Ishikawa (cell line): ENCODE measurements at regions not wholly inside any gene's neighbourhood (a gene's known extent, or its start where the extent isn't known, plus 50 kb on each side); places are given as distances from the start of the nearest gene placed in this dataset.

ENCODE experiments used
- CEBPB ChIP-seq: IDR thresholded peaks from 2 replicates; pipeline ENCODE4 v1.6.1; 2012
- CREB1 ChIP-seq: IDR thresholded peaks from 2 replicates; pipeline ENCODE4 v1.6.1; 2012; ENCODE audit warnings: low read depth
- EGR1 ChIP-seq: IDR thresholded peaks from 2 replicates; pipeline ENCODE4 v1.6.1; 2012
- EP300 ChIP-seq: IDR thresholded peaks from 2 replicates; pipeline ENCODE4 v1.6.1; 2012; ENCODE audit warnings: borderline replicate concordance
- FOXM1 ChIP-seq: IDR thresholded peaks from 2 replicates; pipeline ENCODE4 v1.6.1; 2012; ENCODE audit warnings: low read depth, borderline replicate concordance
- MAX ChIP-seq: IDR thresholded peaks from 2 replicates; pipeline ENCODE4 v1.6.1; 2012
- NFIC ChIP-seq: IDR thresholded peaks from 2 replicates; pipeline ENCODE4 v1.6.1; 2012
- RAD21 ChIP-seq: IDR thresholded peaks from 2 replicates; pipeline ENCODE4 v1.6.1; 2012; ENCODE audit warnings: low read depth
- TAF1 ChIP-seq: IDR thresholded peaks from 2 replicates; pipeline ENCODE4 v1.6.1; 2012; ENCODE audit warnings: low read depth, mild to moderate bottlenecking
- TCF12 ChIP-seq: IDR thresholded peaks from 2 replicates; pipeline ENCODE4 v1.6.1; 2012; ENCODE audit warnings: low read depth
- TEAD4 ChIP-seq: IDR thresholded peaks from 2 replicates; pipeline ENCODE4 v1.6.1; 2012
- USF1 ChIP-seq: IDR thresholded peaks from 2 replicates; pipeline ENCODE4 v1.6.1; 2012
- YY1 ChIP-seq: IDR thresholded peaks from 2 replicates; pipeline ENCODE4 v1.6.1; 2012; ENCODE audit warnings: low read depth
- ZBTB7A ChIP-seq: IDR thresholded peaks from 2 replicates; pipeline ENCODE4 v1.6.1; 2012; ENCODE audit warnings: low read depth
- TF ChIP-seq, protein P1 (sequence below): IDR thresholded peaks from 2 replicates; pipeline ENCODE4 v1.6.1; 2012; ENCODE audit warnings: low read depth, mild to moderate bottlenecking

DNA sequence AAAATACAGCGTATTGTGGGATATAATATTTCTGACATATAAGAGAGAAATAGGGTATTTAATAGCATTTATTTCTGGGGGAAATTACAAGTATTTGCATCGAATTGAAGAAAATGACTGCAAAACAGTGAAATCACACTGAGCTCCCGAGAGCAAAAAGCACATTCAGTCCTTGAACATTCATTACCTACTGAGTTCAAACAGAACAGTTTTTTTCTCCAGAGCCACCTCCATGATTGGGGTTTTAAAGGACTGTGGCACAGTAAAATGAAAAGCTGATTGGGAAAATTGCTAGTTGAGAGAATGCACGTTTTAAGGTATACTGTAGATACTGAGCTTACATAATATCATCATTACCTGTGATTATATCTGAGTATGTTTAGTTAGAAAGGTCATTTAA lies 58.0 kb upstream of the TRPC4 start:
- no peak for TF ChIP-seq TAF1
- TF ChIP-seq, protein P1, sequence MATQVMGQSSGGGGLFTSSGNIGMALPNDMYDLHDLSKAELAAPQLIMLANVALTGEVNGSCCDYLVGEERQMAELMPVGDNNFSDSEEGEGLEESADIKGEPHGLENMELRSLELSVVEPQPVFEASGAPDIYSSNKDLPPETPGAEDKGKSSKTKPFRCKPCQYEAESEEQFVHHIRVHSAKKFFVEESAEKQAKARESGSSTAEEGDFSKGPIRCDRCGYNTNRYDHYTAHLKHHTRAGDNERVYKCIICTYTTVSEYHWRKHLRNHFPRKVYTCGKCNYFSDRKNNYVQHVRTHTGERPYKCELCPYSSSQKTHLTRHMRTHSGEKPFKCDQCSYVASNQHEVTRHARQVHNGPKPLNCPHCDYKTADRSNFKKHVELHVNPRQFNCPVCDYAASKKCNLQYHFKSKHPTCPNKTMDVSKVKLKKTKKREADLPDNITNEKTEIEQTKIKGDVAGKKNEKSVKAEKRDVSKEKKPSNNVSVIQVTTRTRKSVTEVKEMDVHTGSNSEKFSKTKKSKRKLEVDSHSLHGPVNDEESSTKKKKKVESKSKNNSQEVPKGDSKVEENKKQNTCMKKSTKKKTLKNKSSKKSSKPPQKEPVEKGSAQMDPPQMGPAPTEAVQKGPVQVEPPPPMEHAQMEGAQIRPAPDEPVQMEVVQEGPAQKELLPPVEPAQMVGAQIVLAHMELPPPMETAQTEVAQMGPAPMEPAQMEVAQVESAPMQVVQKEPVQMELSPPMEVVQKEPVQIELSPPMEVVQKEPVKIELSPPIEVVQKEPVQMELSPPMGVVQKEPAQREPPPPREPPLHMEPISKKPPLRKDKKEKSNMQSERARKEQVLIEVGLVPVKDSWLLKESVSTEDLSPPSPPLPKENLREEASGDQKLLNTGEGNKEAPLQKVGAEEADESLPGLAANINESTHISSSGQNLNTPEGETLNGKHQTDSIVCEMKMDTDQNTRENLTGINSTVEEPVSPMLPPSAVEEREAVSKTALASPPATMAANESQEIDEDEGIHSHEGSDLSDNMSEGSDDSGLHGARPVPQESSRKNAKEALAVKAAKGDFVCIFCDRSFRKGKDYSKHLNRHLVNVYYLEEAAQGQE, result no peak
- TF ChIP-seq EGR1, result no peak
- TF ChIP-seq USF1, result no peak
- TF ChIP-seq EP300, result no peak
- no peak for TF ChIP-seq YY1
- no peak for TF ChIP-seq NFIC
- no peak for TF ChIP-seq ZBTB7A
- TF ChIP-seq MAX, result no peak
- TF ChIP-seq TCF12, result no peak

- no peak for TF ChIP-seq CEBPB
- no peak for TF ChIP-seq FOXM1
- TF ChIP-seq NFIC, result no peak
- TF ChIP-seq EGR1, result no peak
- TF ChIP-seq TEAD4, result no peak
- TF ChIP-seq ZBTB7A, result no peak
- no peak for TF ChIP-seq MAX
- no peak for TF ChIP-seq EP300
- TF ChIP-seq RAD21, result no peak
- no peak for TF ChIP-seq YY1
- no peak for TF ChIP-seq TCF12
- no peak for TF ChIP-seq CREB1
- TF ChIP-seq, protein P1, result no peak
- no peak for TF ChIP-seq TAF1
- no peak for TF ChIP-seq USF1
Observed at GRCh38 chr13:37925878-37926473, 56.4 kb upstream of the TRPC4 start.

DNA sequence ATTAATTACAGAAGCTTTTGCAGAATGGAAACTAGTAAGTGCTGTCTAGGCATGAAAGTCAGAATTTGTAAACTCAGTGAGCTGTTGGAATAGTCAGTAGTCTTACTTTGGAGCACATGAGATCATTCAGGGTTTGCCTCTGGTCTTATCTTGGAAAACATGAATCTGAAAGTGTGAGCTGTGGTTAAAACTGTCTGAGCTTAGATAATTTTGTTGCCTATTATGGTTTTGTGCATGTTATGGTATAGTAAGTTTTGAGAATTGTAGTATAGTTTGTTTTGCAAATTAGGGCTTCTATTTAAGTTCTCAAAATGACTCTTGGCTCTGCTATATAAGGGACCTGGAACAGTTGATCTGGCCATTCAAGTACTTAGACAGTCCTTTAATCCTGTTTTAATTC lies 53.7 kb upstream of the TRPC4 start:
- TF ChIP-seq TEAD4, result no peak
- TF ChIP-seq, protein P1, result no peak
- TF ChIP-seq MAX, result no peak
- TF ChIP-seq USF1, result no peak
- TF ChIP-seq TCF12, result no peak
- no peak for TF ChIP-seq CREB1

DNA sequence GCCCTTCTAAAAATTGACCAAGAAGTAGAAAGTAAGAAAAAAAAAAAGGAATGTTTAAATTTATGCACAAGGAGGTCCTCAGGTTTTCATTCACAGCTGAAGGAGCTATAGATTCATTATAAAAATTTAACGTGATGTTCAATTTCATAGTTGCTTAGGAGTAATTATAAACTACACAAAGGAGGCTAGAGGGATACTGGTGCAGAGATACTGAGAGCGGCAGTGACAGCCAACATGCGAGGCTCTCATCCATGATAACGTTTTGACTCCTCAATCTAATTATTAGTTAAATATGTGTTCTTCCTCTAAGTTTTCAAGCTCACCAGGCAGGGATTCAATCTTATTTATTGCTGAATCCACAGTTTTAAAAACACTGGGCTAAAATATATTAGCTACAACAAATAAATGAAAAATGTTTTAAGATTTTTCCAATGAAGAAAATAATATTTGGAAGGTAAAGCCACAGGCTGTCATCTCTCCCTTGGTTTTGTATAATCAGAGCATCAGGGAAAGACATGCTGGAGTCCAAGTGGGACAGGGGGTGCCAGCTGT lies 49.8 kb upstream of the TRPC4 start:
- TF ChIP-seq NFIC (no peak), CEBPB (no peak), USF1 (no peak), TCF12 (no peak), RAD21 (no peak), FOXM1 (no peak), TAF1 (no peak), EP300 (no peak), ZBTB7A (no peak), CREB1 (no peak), MAX (no peak), YY1 (no peak), TEAD4 (no peak), EGR1 (no peak)
- TF ChIP-seq, protein P1, result no peak
